ENCODE measurements at regions not wholly inside any gene's neighbourhood (a gene's known extent, or its start where the extent isn't known, plus 50 kb on each side); places are given as distances from the start of the nearest gene placed in this dataset.

DNA sequence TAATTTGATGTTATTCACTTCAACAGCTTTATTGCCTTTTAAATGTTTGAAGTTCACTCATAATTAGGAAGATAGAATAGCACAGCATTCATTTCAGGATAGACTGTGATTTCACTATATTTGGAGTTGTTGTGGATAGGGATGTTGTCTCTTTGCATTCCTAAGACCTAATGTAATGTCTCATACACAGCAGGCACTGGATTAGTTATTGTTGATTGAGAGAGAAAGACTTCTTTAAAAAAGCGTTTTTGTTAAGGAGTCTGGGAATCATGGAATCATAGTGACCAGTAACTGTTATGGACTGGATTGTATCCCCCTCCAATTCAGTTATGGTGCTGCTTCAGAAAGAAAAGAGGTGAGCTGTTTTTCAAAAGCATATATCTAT, 122.0 kb downstream of the USP22 start:
- TF ChIP-seq, protein P1, sequence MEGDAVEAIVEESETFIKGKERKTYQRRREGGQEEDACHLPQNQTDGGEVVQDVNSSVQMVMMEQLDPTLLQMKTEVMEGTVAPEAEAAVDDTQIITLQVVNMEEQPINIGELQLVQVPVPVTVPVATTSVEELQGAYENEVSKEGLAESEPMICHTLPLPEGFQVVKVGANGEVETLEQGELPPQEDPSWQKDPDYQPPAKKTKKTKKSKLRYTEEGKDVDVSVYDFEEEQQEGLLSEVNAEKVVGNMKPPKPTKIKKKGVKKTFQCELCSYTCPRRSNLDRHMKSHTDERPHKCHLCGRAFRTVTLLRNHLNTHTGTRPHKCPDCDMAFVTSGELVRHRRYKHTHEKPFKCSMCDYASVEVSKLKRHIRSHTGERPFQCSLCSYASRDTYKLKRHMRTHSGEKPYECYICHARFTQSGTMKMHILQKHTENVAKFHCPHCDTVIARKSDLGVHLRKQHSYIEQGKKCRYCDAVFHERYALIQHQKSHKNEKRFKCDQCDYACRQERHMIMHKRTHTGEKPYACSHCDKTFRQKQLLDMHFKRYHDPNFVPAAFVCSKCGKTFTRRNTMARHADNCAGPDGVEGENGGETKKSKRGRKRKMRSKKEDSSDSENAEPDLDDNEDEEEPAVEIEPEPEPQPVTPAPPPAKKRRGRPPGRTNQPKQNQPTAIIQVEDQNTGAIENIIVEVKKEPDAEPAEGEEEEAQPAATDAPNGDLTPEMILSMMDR (IDR thresholded peaks at IDR 0.05; ENCODE audit: insufficient read depth, low read length, poor library complexity, severe bottlenecking): no peak
- Histone ChIP-seq H3K36me3 (ENCODE audit: control insufficient read depth, insufficient read depth, low read length) (no peaks in the 10 kb centered on the region), H3K4me3 (replicated peaks; ENCODE audit: low read depth, low read length) (no peak overlapping the region), H3K27me3 (replicated peaks; ENCODE audit: control insufficient read depth, insufficient read depth, low read length) (no peaks in the 10 kb centered on the region; the same call in 1 of the 2 replicates)
- DNase-seq (ENCODE audit: extremely low read depth, insufficient read length): no peak

DNA sequence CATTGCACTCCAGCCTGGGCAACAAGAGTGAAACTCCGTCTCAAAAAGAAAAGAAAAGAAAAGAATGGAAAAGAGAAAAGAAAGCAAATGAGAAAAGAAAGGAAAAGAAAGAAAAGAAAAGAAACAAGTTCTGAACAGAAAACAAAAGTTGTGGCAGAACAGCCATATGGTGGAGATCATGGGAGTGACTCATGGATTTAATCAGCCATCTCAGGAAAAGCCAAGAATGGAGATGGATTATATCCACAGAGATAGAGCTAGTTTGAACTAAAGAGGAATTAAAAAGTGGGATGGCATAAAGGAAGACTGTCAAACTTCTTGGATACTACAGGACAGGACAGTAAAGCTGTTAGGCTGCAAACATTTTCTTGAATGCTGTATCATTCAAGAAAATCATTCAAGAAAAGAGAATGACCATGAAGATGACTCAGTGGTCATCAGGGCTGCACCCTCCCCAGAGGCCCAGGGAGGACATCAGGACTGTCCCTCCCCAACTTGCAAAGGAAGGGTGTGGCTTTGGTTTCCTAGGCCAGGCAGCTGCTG, 120.6 kb downstream of the USP22 start:
- no peak for DNase-seq (ENCODE audit: extremely low read depth, insufficient read length)
- H3K36me3 ChIP-seq (ENCODE audit: control insufficient read depth, insufficient read depth, low read length): no peaks in the 10 kb centered on the region
- H3K27me3 ChIP-seq (replicated peaks; ENCODE audit: control insufficient read depth, insufficient read depth, low read length): no peaks in the 10 kb centered on the region; the same call in 1 of the 2 replicates
- TF ChIP-seq, protein P1 (IDR thresholded peaks at IDR 0.05; ENCODE audit: insufficient read depth, low read length, poor library complexity, severe bottlenecking): no peak
- H3K4me3 ChIP-seq (replicated peaks; ENCODE audit: low read depth, low read length): no peak overlapping the region

DNA sequence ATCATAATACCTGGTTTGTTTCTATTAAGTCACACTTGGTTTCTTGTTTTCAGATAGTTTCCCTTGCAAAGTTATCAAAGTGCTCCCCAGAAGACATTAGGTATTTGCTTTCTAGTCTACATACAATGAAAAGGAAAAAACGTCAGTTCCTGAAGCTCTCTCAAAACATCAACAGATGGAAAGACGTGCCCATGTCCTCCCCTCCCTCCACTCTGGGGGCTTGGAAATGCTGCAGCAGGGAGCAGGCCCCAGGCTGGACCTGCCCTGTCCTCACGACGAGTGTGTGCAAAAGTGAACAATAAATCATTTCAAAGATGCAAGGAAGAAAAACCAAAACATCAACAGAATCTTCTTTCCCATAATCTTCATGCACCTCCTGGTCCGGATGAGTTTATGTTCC, 118.5 kb downstream of the USP22 start:
- TF ChIP-seq, protein P1 (IDR thresholded peaks at IDR 0.05; ENCODE audit: insufficient read depth, low read length, poor library complexity, severe bottlenecking): no peak
- H3K27me3 ChIP-seq (replicated peaks; ENCODE audit: control insufficient read depth, insufficient read depth, low read length): no peaks in the 10 kb centered on the region; the same call in 1 of the 2 replicates
- no peak overlapping the region for H3K4me3 ChIP-seq (replicated peaks; ENCODE audit: low read depth, low read length)
- H3K36me3 ChIP-seq (ENCODE audit: control insufficient read depth, insufficient read depth, low read length): no peaks in the 10 kb centered on the region
- DNase-seq (ENCODE audit: extremely low read depth, insufficient read length): no peak

DNA sequence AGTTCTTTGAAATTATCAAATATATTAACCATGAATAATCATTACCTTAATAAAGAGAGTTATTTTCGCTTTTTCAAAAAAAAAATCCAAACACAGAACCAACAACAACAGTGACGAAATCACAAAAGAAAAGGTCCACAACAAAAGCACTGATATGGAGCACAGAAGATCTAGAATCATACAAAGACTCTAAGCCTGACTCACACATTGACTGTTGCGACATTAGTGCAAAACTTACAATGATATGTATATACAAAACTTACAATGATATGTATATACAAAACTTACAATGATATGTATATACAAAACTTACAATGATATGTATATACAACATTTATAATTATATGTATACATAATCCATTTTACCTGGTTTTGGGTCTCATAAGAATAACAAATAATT, 117.7 kb downstream of the USP22 start:
- H3K4me3 ChIP-seq (replicated peaks; ENCODE audit: low read depth, low read length): no peak overlapping the region
- H3K36me3 ChIP-seq (ENCODE audit: control insufficient read depth, insufficient read depth, low read length): no peaks in the 10 kb centered on the region
- TF ChIP-seq, protein P1 (IDR thresholded peaks at IDR 0.05; ENCODE audit: insufficient read depth, low read length, poor library complexity, severe bottlenecking): no peak

DNA sequence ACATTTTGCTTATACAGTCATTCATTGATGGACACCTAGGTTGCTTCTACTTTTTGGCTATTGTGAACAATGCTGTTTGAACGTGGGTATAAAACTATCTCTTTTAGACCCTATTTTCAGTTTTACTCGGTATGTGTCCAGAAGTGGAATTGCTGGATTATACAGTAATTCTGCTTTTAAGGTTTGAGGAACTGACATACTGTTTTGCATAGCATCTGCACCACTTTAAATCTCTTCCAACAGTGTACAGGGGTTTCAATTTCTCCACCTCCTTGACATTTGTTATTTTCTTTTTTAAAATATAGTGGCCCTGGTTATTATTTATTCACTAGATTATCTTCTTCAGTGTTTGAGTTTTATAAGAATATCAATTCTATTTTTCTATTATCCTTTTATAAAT, 116.9 kb downstream of the USP22 start:
- Histone ChIP-seq H3K27me3 (replicated peaks; ENCODE audit: control insufficient read depth, insufficient read depth, low read length) (no peaks in the 10 kb centered on the region; the same call in 1 of the 2 replicates), H3K36me3 (ENCODE audit: control insufficient read depth, insufficient read depth, low read length) (no peaks in the 10 kb centered on the region), H3K4me3 (replicated peaks; ENCODE audit: low read depth, low read length) (no peak overlapping the region)
- TF ChIP-seq, protein P1 (IDR thresholded peaks at IDR 0.05; ENCODE audit: insufficient read depth, low read length, poor library complexity, severe bottlenecking): no peak
- no peak for DNase-seq (ENCODE audit: extremely low read depth, insufficient read length)

More for the DNA sequence above, 117.7 kb downstream of the USP22 start:
- no peaks in the 10 kb centered on the region; the same call in 1 of the 2 replicates for H3K27me3 ChIP-seq (replicated peaks; ENCODE audit: control insufficient read depth, insufficient read depth, low read length)
- no peak for DNase-seq (ENCODE audit: extremely low read depth, insufficient read length)

DNA sequence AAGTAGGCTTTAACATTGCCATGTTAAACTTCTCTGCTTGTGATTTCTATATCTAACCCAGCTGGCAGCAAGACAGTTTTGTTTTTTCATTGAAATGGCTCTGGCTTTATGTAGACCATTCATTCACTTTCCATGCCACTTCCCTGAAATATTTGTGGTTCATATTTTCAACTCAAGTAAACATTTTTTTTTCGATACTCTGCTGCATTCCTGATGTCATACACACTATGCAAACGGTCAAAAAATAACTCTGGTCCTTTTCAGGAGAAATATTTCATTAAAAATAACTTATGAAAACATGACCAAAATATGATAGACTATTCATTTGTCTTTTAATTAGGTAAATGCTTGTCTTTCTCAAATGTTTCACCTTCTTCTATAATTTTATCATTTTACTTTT, 116.3 kb downstream of the USP22 start:
- Histone ChIP-seq H3K27me3 (replicated peaks; ENCODE audit: control insufficient read depth, insufficient read depth, low read length) (no peaks in the 10 kb centered on the region; the same call in 1 of the 2 replicates), H3K36me3 (ENCODE audit: control insufficient read depth, insufficient read depth, low read length) (no peaks in the 10 kb centered on the region), H3K4me3 (replicated peaks; ENCODE audit: low read depth, low read length) (no peak overlapping the region)
- TF ChIP-seq, protein P1 (IDR thresholded peaks at IDR 0.05; ENCODE audit: insufficient read depth, low read length, poor library complexity, severe bottlenecking): no peak
- DNase-seq (ENCODE audit: extremely low read depth, insufficient read length): no peak
